ENCODE measurements at regions not wholly inside any gene's neighbourhood (a gene's known extent, or its start where the extent isn't known, plus 50 kb on each side); places are given as distances from the start of the nearest gene placed in this dataset.

DNA sequence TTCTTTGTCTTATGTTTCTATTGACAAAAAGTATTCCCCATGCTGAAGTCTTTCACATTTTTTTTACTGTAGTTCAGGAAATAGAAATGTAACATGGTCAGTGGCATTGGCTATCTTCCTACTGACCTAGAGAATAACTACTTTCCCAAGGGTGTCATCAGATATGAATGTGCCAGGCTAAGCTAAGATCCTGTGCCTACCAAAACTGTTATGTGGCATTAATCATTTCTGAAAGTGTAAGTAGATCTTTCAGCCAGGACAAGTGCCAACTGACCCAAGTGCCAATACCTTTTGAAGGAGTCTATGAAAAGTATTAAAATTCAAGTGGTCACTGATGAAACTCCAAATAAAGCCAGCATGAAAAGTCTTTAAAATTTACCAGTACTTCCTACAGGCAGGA lies 165.3 kb downstream of the TNFSF18 start:
- no peak for TF ChIP-seq EZH2 (IDR thresholded peaks at IDR 0.05)
- no peak for TF ChIP-seq POLR2AphosphoS5 (IDR thresholded peaks at IDR 0.05; ENCODE audit: borderline replicate concordance, low read depth, low read length)
- TF ChIP-seq FOXP2 (optimal IDR thresholded peaks at IDR 0.05; ENCODE audit: control extremely low read depth, extremely low read length, insufficient read depth): no peak

All from SK-N-MC (cell line).